Activated T-cell treated with anti-CD3 and anti-CD28 coated beads, Interleukin-2, amount 50 U/mL, for 72 hours (primary cell): ENCODE measurements at regions not wholly inside any gene's neighbourhood (a gene's known extent, or its start where the extent isn't known, plus 50 kb on each side); places are given as distances from the start of the nearest gene placed in this dataset.
A peak's percentile ranks its signal among the peaks of the same experiment; 100 is the strongest.

Source experiments
- ATAC-seq, 2 donors: fragments of 150-1000 bp; cut with Tn5 transposase; replicated peaks in 1 of 2; 2 replicates each; pipeline ENCODE4 v1.10.0; 2021; ENCODE audit warnings: moderate library complexity in 2 of 2, mild to moderate bottlenecking in 1 of 2
- DNase-seq, 2 donors: peaks; one replicate each; pipeline ENCODE4 v3.0.0; 2021 to 2022; ENCODE audit warnings: mixed read lengths in 1 of 2
- H3K27ac Mint-ChIP-seq: one replicate; pipeline ENCODE4 v1.8.0; 2022; ENCODE audit warnings: mild to moderate bottlenecking, moderate library complexity, mixed read lengths
- H3K27me3 Mint-ChIP-seq: one replicate; pipeline ENCODE4 v1.8.0; 2022; ENCODE audit warnings: low read depth, mixed read lengths
- H3K36me3 Mint-ChIP-seq, 2 donors: one replicate each; pipeline ENCODE4 v1.8.0; 2022; ENCODE audit warnings: mixed read lengths in 2 of 2, mild to moderate bottlenecking in 1 of 2; ENCODE audit not compliant: insufficient read depth in 2 of 2
- H3K4me1 Mint-ChIP-seq: one replicate; pipeline ENCODE4 v1.8.0; 2022; ENCODE audit warnings: low read depth, mixed read lengths
- H3K4me3 Mint-ChIP-seq, 2 donors: one replicate each; pipeline ENCODE4 v1.8.0; 2022; ENCODE audit warnings: mild to moderate bottlenecking in 2 of 2, mixed read lengths in 2 of 2, moderate library complexity in 2 of 2
- H3K9me3 Mint-ChIP-seq, 2 donors: one replicate each; pipeline ENCODE4 v1.8.0; 2022; ENCODE audit warnings: mixed read lengths in 2 of 2

DNA sequence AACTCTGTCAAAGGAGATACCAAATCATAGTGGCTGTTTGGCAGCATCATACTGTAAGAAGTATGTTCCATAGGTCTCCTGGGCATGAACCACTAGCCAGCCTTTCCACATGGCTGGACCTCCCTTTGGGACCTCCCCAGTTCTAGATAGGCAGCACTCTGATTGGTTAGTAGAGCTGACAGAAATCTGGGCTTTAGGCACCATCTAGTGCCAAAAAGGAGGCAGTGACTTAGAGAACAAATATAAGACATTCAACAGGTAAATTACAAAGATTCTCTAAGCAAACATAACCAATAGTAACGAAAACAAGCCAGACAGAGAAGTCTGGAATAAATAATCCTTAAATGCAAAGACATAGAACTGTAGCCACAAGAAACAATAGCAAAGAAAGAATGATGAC, 148.0 kb upstream of the PDE3A start:
- no peaks in the 10 kb centered on the region for H3K4me1 Mint-ChIP-seq
- H3K4me3 Mint-ChIP-seq = no peak overlapping the region
- H3K27ac Mint-ChIP-seq = no peak overlapping the region
- H3K9me3 Mint-ChIP-seq = peaks cover 3 to 4% of the 10 kb centered on the region in 2 donors
- peaks cover 0 to 2% of the 10 kb centered on the region in 2 donors for H3K36me3 Mint-ChIP-seq
- H3K27me3 Mint-ChIP-seq = no peaks in the 10 kb centered on the region
- DNase-seq = no peak
- ATAC-seq = no peak

DNA sequence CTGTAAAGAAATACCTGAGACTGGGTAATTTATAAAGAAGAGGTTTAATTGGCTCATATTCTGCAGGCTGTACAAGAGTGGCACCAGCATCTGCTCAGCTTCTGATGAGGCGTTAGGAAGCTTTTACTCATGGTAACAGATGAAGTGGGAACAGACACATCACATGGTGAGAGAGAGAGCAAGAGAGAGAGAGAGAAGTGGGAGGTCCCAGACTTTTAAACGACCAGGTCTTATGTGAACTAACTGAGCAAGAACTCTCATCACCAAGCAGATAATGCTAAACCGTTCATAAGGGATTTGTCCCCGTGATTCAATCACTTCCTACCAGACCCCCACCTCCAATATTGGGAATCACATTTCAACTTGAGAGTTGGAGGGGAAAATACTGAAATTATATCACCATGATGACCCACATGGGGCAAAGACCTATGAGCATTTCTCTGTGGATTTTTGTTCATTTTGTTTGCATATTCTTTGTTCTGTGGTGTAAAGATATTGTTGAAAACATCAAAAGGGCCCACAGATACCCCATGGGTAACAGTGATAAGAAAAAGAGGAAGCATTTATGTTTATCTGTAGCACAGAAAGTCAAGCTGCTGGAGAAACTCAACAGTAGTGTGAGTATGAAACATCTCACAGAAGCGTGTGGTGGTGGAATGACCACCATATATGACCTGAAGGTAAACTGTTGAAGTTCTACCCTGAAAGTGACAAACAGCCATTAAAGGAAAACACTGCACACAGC, 135.2 kb upstream of the PDE3A start:
- Mint-ChIP-seq H3K36me3 (peaks cover 0 to 3% of the 10 kb centered on the region in 2 donors), H3K4me1 (no peaks in the 10 kb centered on the region), H3K9me3 (peaks cover 6 to 13% of the 10 kb centered on the region in 2 donors), H3K27me3 (no peaks in the 10 kb centered on the region), H3K4me3 (no peak overlapping the region), H3K27ac (no peak overlapping the region)
- no peak for DNase-seq
- no peak for ATAC-seq

DNA sequence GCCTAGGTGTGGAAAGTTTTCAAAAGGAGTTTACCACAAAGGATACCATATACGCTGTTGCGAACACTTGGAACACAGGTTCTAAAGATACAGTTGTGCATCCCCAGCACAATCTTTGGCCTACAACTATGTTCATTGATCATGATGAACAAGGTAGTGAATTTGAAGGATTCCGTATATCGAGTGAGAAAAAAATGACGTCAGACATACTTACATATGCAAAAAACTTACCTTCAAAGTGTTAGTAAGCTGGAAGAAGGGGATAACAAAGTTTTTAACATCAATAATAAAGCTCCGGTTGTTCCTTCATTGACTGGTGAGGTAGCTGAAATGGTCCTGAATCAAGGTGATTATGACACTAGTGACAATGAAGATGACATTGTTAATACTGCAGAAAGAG, 133.9 kb upstream of the PDE3A start:
- Mint-ChIP-seq H3K9me3 (peaks cover 6 to 15% of the 10 kb centered on the region in 2 donors), H3K4me3 (no peak overlapping the region), H3K36me3 (peaks cover 0 to 3% of the 10 kb centered on the region in 2 donors), H3K27me3 (no peaks in the 10 kb centered on the region), H3K27ac (no peak overlapping the region), H3K4me1 (no peaks in the 10 kb centered on the region)
- no peak for DNase-seq
- ATAC-seq = no peak

DNA sequence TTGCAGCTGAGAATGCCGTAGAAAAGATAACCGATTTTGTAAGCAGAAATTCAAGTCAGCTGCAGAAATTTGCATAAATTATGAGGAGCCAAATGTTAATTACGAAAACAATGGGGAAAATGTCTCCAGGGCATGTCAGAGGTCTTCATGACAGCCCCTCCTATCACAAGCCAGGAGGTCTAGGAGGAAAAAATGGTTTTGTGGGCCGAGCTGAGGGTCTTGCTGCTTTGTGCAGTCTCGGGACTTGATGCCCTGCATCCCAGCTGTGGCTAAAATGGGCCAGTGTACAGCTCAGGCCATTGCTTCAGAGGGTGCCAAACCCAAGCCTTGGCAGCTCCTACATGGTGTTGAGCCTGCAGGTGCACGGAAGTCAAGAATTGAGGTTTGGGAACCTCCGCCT, 131.2 kb upstream of the PDE3A start:
- H3K4me1 Mint-ChIP-seq = no peaks in the 10 kb centered on the region
- H3K4me3 Mint-ChIP-seq = no peak overlapping the region
- DNase-seq = no peak
- H3K9me3 Mint-ChIP-seq = peaks cover 0 to 9% of the 10 kb centered on the region in 2 donors
- no peaks in the 10 kb centered on the region for H3K36me3 Mint-ChIP-seq
- no peak for ATAC-seq
- H3K27me3 Mint-ChIP-seq = no peaks in the 10 kb centered on the region
- no peak overlapping the region for H3K27ac Mint-ChIP-seq

DNA sequence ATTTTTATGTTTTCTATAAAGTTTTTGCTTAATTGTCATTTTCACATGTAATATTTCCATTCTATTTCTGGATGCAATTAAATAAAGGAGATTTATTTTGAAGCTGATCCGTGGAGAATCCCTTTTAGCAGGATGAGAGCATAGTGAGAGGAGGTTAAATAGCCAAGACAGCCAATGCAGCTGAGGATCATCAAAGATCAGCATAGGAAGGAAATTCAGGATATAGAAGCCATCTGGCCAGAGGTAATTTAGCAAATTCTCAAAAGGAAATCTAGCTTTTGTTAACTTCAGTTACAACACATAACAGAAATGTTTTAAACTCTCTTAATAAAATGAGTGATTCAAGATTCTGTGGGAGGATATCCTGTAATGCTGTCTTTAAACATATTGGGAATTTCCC, 122.8 kb upstream of the PDE3A start:
- no peak overlapping the region for H3K4me3 Mint-ChIP-seq
- DNase-seq = no peak

DNA sequence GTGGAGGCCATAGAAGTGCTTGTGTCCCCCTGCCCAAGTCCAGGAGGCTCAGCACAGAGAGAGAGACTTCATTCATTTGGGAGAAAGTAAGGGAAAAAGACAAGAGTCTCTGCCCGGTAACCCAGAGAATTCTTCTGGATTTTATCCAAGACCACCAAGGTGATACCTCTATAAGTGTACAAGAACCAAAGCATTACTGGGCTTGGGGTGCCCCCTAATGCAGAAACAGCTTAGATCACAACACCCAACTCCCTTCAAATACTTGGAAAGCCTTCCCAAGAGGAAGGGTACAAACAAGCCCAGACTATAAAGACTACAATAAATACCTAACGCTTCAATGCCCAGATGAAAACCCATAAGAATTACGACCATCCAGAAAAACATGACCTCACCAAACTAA, 119.7 kb upstream of the PDE3A start:
- no peak for DNase-seq
- Mint-ChIP-seq H3K27me3 (no peaks in the 10 kb centered on the region), H3K9me3 (peaks cover 8 to 13% of the 10 kb centered on the region in 2 donors), H3K27ac (no peak overlapping the region), H3K4me1 (no peaks in the 10 kb centered on the region), H3K36me3 (peaks cover 2% of the 10 kb centered on the region in 2 donors), H3K4me3 (no peak overlapping the region)
- no peak for ATAC-seq

More for the DNA sequence above, 122.8 kb upstream of the PDE3A start:
- Mint-ChIP-seq H3K27ac (peak overlapping the region; percentile 70), H3K27me3 (no peaks in the 10 kb centered on the region), H3K4me1 (no peaks in the 10 kb centered on the region), H3K36me3 (peaks cover 2% of the 10 kb centered on the region in 2 donors), H3K9me3 (peaks cover 8 to 14% of the 10 kb centered on the region in 2 donors)
- ATAC-seq = no peak

DNA sequence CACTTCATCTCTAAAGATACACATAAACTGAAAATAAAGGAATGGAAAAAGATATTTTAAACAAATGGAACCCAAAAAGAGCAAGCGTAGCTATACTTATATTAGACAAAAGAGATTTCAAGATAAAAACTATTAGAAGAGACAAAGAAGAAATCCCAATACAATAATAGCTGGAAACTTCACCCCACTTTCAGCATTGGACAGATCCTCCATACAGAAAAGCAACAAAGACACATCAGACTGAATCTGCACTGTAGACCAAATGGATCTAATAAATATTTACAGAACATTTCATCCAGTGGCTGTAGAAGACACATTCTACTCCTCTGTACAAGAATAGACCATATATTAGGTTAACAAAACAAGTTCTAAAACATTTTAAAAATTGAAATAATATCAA, 117.6 kb upstream of the PDE3A start:
- no peak overlapping the region for H3K27ac Mint-ChIP-seq
- H3K9me3 Mint-ChIP-seq = peaks cover 8 to 16% of the 10 kb centered on the region in 2 donors
- H3K36me3 Mint-ChIP-seq = peaks cover 2% of the 10 kb centered on the region in 2 donors
- no peak for DNase-seq
- no peak overlapping the region for H3K4me3 Mint-ChIP-seq
- H3K4me1 Mint-ChIP-seq = no peaks in the 10 kb centered on the region
- no peak for ATAC-seq
- H3K27me3 Mint-ChIP-seq = no peaks in the 10 kb centered on the region

DNA sequence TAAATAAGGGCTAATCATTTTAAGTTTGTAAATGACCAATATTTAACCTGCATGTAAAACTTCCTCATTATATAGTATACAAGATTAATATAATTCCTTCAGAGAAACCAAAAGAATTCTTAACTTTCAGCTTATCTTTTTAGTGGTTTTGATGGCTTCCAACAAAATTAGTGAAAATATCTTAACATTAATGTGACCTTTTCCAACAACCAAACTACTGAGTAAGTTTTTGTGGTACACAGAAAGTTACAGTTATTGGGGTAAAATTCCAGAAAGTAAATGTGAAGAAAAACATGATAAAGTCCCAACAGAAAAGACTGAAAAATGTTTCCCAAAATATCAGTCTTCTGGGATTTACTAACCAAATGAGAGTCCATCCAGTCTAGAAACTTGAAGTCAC, 111.0 kb upstream of the PDE3A start:
- ATAC-seq = no peak
- Mint-ChIP-seq H3K36me3 (no peaks in the 10 kb centered on the region), H3K4me3 (no peak overlapping the region), H3K27ac (no peak overlapping the region), H3K9me3 (peaks cover 0 to 7% of the 10 kb centered on the region in 2 donors), H3K4me1 (no peaks in the 10 kb centered on the region), H3K27me3 (no peaks in the 10 kb centered on the region)
- DNase-seq = no peak

DNA sequence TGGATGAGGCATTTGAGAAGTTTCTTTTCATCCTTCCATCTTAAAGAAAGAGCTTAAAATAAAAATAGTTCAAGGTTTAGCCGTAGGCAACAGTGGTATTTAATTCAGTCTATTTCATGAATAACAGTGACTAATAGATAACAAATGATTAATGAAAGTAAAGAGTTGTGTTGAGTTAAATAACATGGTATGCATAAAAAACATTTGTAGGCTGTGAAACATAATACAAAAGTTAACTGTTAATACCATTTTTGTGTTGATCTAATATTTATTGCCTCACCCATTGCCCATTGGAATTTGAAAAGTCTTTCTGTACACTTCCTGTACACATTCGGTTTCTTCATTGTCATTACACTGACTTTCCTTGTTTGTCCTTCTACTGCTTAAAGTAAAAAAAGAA, 108.6 kb upstream of the PDE3A start:
- H3K27me3 Mint-ChIP-seq = no peaks in the 10 kb centered on the region
- ATAC-seq = no peak
- no peaks in the 10 kb centered on the region for H3K4me1 Mint-ChIP-seq
- no peak overlapping the region for H3K4me3 Mint-ChIP-seq
- H3K27ac Mint-ChIP-seq = no peak overlapping the region
- no peaks in the 10 kb centered on the region for H3K36me3 Mint-ChIP-seq
- DNase-seq = no peak
- peaks cover 0 to 1% of the 10 kb centered on the region in 2 donors for H3K9me3 Mint-ChIP-seq

DNA sequence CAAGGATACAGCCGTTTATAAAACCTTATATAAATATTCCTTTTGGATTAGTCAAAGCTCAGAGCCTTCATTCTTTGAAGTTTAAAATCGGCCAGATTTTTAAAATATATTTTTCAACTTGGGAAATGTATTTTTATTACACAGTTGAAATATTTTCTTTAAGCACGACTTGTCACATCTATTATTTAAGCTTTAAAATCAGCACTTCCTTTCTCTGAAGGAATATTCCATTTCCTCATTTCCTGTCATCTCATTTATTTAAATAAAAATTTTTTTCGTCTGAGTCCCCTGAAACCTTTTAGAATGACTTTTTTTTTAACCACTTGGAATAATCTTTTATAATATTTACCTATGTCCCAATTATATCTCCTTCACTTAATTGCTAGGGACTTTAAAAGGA, 107.5 kb upstream of the PDE3A start:
- no peaks in the 10 kb centered on the region for H3K27me3 Mint-ChIP-seq
- H3K27ac Mint-ChIP-seq = no peak overlapping the region
- peaks cover 0 to 1% of the 10 kb centered on the region in 2 donors for H3K9me3 Mint-ChIP-seq
- H3K4me3 Mint-ChIP-seq = no peak overlapping the region
- H3K36me3 Mint-ChIP-seq = no peaks in the 10 kb centered on the region
- ATAC-seq (no peak), DNase-seq (no peak)
- H3K4me1 Mint-ChIP-seq = no peaks in the 10 kb centered on the region

DNA sequence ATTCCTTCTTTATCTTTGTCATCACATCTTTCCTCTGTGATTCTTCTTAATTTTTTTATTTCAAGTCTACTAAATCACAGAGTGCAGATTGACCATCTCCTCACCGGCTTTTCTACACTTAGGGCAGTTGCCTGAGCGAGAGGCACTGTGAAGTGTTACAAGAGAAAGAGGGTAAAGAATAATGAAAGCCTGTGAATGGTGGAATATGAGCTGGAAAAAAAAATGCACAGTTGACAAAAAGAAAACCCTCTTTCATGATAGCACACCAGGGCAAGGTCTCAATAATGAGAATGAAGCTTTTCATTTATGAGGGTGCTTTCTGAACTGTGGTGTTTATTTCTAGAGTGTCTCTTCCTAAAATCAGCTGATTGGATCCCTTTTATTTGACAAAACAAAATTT, 106.2 kb upstream of the PDE3A start:
- Mint-ChIP-seq H3K4me3 (no peak overlapping the region), H3K4me1 (no peaks in the 10 kb centered on the region), H3K27ac (no peak overlapping the region), H3K27me3 (no peaks in the 10 kb centered on the region), H3K9me3 (peaks cover 0 to 1% of the 10 kb centered on the region in 2 donors), H3K36me3 (no peaks in the 10 kb centered on the region)
- DNase-seq (no peak), ATAC-seq (no peak)

DNA sequence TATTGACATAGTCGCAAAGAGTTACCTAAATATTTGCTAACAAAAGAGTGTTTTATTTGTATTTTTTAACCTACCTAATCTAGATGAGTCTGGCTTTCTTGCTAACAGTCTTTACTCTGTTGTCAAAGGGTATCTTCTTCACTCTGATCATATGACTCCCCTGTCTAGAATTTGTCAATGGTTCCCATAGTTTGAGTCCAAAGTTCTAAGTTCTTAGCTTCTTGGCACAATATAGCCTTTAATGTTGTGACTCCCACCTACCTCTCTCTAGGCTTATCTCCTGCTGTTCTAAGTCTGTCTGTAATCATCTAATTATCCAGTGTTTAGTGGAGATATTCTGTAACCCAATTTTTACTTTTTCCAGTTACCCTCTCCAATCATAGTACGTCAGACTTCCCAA, 104.3 kb upstream of the PDE3A start:
- H3K27ac Mint-ChIP-seq = no peak overlapping the region
- no peak overlapping the region for H3K4me3 Mint-ChIP-seq
- no peak for DNase-seq
- no peaks in the 10 kb centered on the region for H3K27me3 Mint-ChIP-seq
- H3K36me3 Mint-ChIP-seq = no peaks in the 10 kb centered on the region
- no peaks in the 10 kb centered on the region for H3K4me1 Mint-ChIP-seq
- H3K9me3 Mint-ChIP-seq = peaks cover 0 to 1% of the 10 kb centered on the region in 2 donors
- ATAC-seq = no peak

DNA sequence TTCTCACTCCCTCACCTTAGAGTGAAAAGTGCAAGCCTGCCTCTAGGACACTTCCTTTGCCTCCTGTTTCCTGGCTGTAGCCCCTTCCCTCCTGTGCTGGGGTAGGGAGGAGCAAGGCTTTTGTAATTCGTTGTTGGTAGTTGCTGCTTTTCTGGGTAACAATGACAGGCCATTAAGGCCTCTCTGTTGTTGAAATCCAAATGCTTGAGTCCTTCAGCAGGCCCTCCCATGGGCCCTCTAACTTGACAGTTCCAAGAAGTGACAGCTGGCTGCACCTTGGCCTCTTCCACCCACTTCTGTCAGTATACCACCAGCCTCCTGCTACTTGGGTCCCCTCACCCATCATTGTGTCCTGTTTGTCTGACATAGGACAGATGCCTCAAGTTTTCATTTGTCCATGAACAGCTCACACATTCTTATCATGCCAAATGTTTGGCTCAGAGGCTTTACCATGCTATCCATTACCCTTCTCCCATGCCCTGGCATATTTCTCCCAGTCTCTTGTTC, 103.7 kb upstream of the PDE3A start:
- no peaks in the 10 kb centered on the region for H3K4me1 Mint-ChIP-seq
- DNase-seq = no peak
- no peak overlapping the region for H3K4me3 Mint-ChIP-seq
- H3K36me3 Mint-ChIP-seq = peaks cover 0 to 4% of the 10 kb centered on the region in 2 donors
- no peaks in the 10 kb centered on the region for H3K27me3 Mint-ChIP-seq
- H3K9me3 Mint-ChIP-seq = no peaks in the 10 kb centered on the region
- H3K27ac Mint-ChIP-seq = no peak overlapping the region
- no peak for ATAC-seq
